ENCODE measurements at regions not wholly inside any gene's neighbourhood (a gene's known extent, or its start where the extent isn't known, plus 50 kb on each side); places are given as distances from the start of the nearest gene placed in this dataset.

- no peak for DNase-seq
These were observed 110.9 kb upstream of the CCDC196 start for GRCh38 chr14:66375046-66375964.

GRCh38 chr14:66377574-66377973 is 108.6 kb upstream of the CCDC196 start:
- DNase-seq, result no peak

- DNase-seq, result no peak
These were observed 107.3 kb upstream of the CCDC196 start for GRCh38 chr14:66378712-66379505.

- peak in 1 of 14 donors; percentile 7 for DNase-seq
These were observed 106.0 kb upstream of the CCDC196 start for GRCh38 chr14:66380143-66380542.

- DNase-seq, result no peak
These were observed 104.4 kb upstream of the CCDC196 start for GRCh38 chr14:66381755-66382154.

GRCh38 chr14:66383257-66383656 is 102.9 kb upstream of the CCDC196 start:
- DNase-seq, result no peak

GRCh38 chr14:66383771-66384170 is 102.4 kb upstream of the CCDC196 start:
- DNase-seq, result no peak

GRCh38 chr14:66388516-66388915 is 97.7 kb upstream of the CCDC196 start:
- no peak for DNase-seq

GRCh38 chr14:66389481-66389880 is 96.7 kb upstream of the CCDC196 start:
- DNase-seq, result no peak

GRCh38 chr14:66395300-66395699 is 90.9 kb upstream of the CCDC196 start:
- no peak for DNase-seq

- no peak for DNase-seq
These were observed 90.0 kb upstream of the CCDC196 start for GRCh38 chr14:66396164-66396563.

- DNase-seq, result no peak
These were observed 87.7 kb upstream of the CCDC196 start for GRCh38 chr14:66398437-66398836.

- DNase-seq, result peak in 1 of 14 donors; percentile 37
These were observed 84.6 kb upstream of the CCDC196 start for GRCh38 chr14:66401449-66402095.

GRCh38 chr14:66403183-66403582 is 83.0 kb upstream of the CCDC196 start:
- no peak for DNase-seq

- DNase-seq, result peak in 1 of 14 donors; percentile 6
These were observed 82.1 kb upstream of the CCDC196 start for GRCh38 chr14:66404051-66404545.

- no peak for DNase-seq
These were observed 81.0 kb upstream of the CCDC196 start for GRCh38 chr14:66405158-66405557.

GRCh38 chr14:66413901-66414300 is 72.3 kb upstream of the CCDC196 start:
- DNase-seq, result no peak

- no peak for DNase-seq
These were observed 71.7 kb upstream of the CCDC196 start for GRCh38 chr14:66414511-66414910.

- no peak for DNase-seq
These were observed 65.7 kb upstream of the CCDC196 start for GRCh38 chr14:66420251-66421006.

- no peak for DNase-seq
These were observed 63.9 kb upstream of the CCDC196 start for GRCh38 chr14:66421990-66422946.

- peak in 1 of 14 donors; percentile 12 for DNase-seq
These were observed 60.8 kb upstream of the CCDC196 start for GRCh38 chr14:66425402-66425801.
